ENCODE measurements at regions not wholly inside any gene's neighbourhood (a gene's known extent, or its start where the extent isn't known, plus 50 kb on each side); places are given as distances from the start of the nearest gene placed in this dataset.

DNA sequence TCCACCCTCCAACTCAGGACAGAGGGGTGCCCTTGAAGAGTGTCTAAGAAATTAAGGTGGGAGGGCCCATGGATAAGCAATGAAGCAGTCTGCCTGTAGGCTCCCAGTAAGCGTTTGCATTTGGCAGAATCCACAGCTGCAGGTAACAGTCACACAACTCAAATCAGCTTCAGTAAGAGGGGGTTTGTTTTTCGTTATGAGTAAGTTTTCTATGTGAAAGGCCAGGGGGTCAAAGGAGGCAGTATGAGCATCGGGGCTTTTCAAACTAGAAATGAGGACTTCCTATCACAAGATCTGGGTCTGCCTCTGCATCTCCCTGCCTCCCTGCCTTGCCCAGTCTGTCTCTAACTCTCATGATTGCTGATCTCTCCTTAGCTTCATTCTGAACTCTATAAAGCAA is 128.1 kb upstream of the CCL2 start:
- DNase-seq, result no peak
- intact Hi-C loops (cut with DNase I), result no loop called here
- no peak for ATAC-seq (ENCODE audit: poor library complexity)

DNA sequence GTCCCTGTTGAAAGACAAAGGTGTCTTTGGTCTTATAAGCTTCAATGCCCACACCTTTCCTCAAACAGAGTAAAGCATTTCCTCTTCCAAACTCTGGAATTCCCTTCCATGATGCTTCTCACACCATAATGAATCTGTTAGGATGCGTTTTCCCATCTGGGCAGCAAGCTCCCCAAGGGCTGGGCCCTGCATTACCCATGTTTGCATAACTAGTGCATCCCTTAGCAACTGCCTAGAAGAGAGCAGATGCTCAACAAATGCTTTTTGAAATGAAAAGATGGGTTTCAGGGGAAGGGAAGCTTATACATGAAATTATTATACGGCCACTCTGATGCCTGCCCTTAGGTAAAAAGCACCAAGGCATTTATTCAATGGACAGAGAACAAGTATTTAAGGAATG is 124.5 kb upstream of the CCL2 start:
- intact Hi-C loops (cut with DNase I), result no loop called here
- DNase-seq (no peak), ATAC-seq (ENCODE audit: poor library complexity) (no peak)

DNA sequence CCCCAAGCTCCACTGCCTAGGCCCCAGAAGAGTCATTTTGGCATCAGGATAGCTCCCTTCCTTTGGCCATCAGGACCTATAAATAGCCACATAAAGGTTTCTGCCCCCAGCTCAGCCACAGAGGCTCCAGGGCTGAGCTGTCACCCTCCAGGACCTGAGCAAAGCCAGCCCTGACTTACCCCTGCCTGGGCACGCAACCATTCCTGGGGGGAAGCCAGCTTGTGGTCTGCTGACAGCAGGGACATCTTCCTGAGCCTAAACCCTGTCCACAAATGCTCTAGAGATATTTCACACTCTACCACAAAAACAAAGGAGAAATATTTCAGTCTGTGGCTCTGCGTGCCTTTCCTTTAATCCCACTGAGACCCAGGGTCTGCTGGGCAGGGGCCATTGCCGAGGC is 123.7 kb upstream of the CCL2 start:
- DNase-seq (peak; percentile 80), ATAC-seq (ENCODE audit: poor library complexity) (peak; percentile 89)
- intact Hi-C loops (cut with DNase I), result no loop called here

DNA sequence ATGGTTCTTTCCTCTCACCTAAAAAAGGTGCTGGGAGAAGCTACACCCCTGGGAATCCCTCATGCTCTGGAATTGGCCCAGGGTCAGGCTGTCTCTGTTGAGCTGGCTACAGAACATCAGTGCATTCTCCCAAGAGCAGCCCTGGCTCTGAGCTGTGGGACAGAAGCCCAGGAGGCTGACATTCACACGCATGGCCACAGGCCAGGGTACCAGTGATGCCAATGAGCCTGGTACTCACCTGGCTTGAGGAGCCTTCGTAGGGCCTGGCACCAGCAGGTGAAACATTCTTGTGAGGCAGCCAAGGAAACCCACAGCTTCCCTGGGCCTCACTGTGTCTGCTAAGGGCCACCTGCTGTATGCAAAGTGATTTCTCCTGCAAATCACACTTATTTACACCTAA is 121.7 kb upstream of the CCL2 start:
- peak; percentile 91 for ATAC-seq (ENCODE audit: poor library complexity)
- DNase-seq, result peak; percentile 81
- intact Hi-C loops (cut with DNase I), result no loop called here

DNA sequence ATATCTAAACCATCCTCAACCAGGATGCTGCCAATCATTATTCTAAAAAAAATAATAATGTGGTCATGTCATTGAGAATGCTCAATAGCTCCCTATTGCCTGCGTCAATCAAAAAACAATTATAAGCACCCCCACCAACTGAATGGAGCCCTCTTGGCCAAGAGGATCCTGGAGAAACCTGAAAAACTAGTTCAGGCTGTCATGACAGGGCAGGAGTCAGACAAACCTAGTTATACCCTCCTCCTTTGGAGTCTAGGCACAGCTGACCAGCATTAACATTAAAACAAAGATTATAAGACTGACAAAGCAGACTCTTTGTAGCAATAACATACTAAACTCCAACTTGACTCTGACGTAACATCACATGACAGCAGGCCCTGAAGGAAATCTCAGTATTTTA is 119.2 kb upstream of the CCL2 start:
- intact Hi-C loops (cut with DNase I), result no loop called here

DNA sequence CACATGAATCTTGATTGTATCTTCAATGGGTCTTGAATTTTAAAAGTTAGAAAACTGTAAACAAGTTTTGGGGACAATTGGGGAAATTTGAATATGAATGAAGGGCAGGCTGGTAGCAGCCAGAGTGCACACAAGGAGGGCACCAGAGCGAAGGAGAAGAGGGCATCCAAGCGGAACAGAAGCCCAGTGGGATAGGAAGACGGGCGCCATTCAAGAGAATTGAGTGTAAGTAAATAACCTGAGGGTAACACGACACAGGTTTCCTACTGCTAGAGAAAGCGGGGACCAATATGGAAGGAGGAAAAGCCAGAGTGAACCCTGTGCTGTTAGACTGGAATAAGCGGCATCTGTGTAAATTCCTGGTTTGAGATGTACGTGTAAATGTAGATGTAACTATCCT is 115.1 kb upstream of the CCL2 start:
- ATAC-seq (ENCODE audit: poor library complexity), result no peak
- DNase-seq, result no peak
- intact Hi-C loops (cut with DNase I), result no loop called here

More for the DNA sequence above, 119.2 kb upstream of the CCL2 start:
- ATAC-seq (ENCODE audit: poor library complexity), result no peak
- DNase-seq, result no peak

DNA sequence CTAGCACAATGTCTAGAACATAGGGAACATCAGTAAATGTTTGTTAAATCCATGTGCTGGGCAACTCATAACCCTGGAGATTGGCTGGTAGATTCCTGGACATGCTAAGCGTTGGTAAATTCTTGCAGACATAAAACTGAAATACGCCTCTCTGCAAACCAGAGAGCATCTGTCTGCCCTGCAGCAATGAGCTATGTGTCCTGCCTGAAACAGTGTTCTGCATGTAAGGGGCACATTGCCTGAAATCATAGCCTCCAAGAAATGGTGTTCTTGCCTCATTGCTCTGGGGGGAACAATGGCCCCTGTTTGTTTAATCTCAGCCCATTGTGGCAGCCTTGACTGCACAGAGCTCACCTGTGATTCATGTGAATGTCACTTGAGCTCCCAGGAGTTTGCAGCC is 113.5 kb upstream of the CCL2 start:
- DNase-seq (no peak), ATAC-seq (ENCODE audit: poor library complexity) (no peak)
- intact Hi-C loops (cut with DNase I), result no loop called here

DNA sequence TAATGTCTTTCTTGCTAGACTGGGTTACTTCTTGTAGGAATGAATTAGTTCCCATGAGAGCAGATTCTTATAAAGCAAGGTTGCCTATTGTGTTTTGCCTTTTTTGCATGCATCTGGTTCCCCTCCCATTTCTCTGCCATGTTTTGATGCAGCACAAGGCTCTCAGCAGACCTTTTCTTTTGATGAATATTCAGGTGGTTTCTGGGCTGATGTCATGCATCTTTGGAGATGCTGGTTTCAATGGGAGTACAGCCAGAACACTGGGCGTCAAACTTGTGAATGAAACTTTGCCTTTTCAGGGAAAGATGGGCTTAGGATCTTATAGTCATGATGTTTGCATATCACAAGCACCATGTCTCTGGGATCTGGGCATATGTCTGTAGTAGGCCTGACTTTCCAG is 111.7 kb upstream of the CCL2 start:
- ATAC-seq (ENCODE audit: poor library complexity) (no peak), DNase-seq (no peak)
- intact Hi-C loops (cut with DNase I), result no loop called here

DNA sequence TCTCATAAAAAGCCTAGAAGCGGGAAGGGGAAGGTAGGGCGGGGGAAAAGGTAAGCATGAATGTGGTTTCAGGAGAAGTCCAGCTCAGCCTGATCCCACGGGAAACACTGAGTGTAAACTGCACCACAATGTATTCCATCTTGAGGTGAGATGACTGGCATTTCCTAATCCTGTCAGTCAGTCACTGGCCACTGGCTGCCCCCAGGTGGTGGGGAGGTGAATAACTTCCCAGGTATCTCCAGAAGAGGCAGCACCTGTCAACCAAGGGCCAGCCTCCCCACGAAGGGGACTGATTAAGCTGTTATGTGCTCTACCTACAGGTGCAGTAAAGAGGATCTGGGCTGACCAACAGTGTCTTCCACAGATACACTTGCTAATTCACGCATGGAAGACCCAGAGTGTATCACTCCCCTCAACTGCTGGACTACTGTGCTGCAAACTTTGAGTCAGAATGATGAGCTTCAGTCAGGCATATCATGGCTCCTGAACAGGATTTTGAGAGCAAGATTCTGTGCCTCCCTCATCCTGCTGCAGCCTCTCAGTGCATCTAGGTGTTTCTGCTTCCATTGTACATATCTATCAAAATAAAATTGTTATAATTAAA is 108.5 kb upstream of the CCL2 start:
- DNase-seq, result peak; percentile 53
- intact Hi-C loops (cut with DNase I), result loop anchor here (2.0 to 5.0 kb wide), 2 partner anchors 64 to 220 kb away; no protein-coding TSS in a partner anchor
- ATAC-seq (ENCODE audit: poor library complexity), result peak; percentile 75

DNA sequence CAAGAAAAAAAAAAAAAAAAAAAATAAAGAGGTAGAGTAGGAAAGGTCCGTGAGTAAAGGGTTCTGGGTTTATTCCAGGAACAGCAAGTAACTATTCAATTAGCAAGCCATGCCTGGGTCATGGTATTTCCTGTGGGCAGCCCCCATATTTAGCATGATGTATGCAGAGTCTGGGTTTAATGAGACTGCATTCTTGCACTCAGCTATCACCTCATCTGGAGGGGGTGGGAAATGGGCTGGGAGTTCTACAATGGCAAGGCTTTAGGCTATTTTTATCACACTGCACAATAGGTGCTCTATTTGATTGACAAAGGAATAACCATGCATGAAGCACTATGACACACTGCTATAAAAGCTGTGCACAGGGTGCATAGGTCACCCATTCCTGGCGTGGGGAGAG is 104.0 kb upstream of the CCL2 start:
- DNase-seq, result no peak
- ATAC-seq (ENCODE audit: poor library complexity), result no peak
- intact Hi-C loops (cut with DNase I), result no loop called here

DNA sequence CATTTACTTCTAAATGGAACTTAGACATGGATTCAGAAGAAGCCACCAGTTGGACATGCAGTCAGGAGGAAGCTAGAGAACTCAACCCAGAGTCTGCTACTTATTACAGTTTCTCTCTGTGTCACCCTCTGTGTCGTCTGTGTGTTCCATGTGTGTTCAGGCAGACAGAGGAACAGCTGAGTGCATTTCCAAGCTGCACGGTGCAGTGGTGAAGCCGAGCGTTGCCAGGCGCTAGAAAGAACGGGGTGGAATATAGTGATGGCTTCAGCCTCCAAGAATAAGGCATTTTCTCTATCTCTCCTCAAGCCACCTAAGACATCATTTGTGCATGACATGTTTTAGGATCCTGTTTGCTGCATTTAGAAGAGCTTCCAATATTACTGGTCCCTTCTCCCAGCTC is 101.1 kb upstream of the CCL2 start:
- ATAC-seq (ENCODE audit: poor library complexity) (no peak), DNase-seq (no peak)
- intact Hi-C loops (cut with DNase I), result no loop called here

DNA sequence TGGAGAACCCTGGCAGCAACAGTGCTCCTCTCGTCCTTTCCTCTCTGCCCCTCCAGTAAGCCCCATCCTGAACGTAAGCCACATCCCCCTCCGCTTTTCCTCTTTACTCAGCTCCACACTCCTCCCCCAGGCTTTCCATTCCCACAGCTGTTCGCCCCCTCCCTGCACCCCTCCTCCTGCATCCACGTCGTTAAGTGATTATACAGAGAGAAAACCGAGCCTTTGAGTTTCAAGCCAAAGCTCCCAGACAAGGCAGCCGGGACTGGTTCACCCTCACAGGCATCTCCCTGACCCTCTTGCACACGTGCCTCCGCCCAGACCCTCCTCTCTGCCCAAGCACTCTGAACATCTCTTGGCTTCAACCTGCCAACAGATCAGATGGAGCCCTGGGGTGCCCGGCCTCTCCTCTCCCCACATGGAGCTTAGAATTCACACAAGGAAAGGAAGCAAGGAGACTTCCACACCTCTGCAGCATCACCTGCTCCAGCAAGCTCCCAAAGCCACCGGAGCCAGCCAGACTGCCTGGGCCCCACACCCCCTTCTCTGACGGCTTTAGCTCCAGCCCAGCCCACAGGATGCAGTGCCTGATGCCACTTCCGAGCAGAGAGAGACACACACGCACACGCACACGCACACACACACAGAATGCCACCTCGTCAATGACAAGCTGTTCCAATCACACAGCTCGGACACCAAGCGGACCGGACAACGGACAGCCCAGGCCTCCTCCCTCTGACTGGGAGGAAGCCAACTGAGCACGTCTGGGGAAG is 99.9 kb upstream of the CCL2 start:
- intact Hi-C loops (cut with DNase I), result no loop called here
- no peak for ATAC-seq (ENCODE audit: poor library complexity)
- no peak for DNase-seq

DNA sequence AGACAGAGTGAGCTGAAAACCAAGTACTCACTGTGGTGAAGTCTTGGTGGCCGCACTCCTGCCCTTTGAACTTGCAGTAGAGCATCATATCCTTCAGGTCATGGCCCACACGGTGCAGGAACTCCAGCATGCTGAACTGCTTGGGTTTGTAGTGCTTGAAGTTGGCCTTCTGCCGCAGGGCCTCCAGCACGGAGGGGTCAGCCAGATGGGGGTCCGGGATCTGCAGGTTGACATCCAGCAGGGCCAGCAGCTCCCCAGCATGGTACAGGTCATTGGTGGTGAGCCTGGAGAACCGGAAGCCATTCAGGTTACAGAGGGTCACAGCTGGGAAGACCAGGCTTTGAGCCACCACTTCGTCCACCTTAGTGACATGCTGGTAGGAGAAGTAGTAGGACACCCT is 99.1 kb upstream of the CCL2 start:
- ATAC-seq (ENCODE audit: poor library complexity), result no peak
- intact Hi-C loops (cut with DNase I), result no loop called here
- DNase-seq, result no peak

DNA sequence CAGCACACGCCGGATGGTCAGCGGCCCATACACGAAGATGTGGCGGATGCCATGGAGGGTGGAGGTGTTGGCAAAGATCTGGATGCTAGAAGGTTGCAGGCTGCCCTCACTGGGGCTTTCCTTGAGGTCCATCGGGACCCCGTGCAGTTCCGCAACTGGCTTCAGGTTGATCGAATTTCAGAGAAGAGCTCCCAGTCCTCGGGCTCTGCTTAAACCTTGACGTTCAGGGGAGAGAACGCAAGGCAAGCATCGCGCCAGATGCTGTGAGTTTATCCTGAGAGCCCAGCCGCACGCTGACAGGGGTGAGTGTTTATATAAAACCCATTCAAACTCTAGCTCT is 98.7 kb upstream of the CCL2 start:
- intact Hi-C loops (cut with DNase I), result no loop called here
- ATAC-seq (ENCODE audit: poor library complexity) (no peak), DNase-seq (no peak)

DNA sequence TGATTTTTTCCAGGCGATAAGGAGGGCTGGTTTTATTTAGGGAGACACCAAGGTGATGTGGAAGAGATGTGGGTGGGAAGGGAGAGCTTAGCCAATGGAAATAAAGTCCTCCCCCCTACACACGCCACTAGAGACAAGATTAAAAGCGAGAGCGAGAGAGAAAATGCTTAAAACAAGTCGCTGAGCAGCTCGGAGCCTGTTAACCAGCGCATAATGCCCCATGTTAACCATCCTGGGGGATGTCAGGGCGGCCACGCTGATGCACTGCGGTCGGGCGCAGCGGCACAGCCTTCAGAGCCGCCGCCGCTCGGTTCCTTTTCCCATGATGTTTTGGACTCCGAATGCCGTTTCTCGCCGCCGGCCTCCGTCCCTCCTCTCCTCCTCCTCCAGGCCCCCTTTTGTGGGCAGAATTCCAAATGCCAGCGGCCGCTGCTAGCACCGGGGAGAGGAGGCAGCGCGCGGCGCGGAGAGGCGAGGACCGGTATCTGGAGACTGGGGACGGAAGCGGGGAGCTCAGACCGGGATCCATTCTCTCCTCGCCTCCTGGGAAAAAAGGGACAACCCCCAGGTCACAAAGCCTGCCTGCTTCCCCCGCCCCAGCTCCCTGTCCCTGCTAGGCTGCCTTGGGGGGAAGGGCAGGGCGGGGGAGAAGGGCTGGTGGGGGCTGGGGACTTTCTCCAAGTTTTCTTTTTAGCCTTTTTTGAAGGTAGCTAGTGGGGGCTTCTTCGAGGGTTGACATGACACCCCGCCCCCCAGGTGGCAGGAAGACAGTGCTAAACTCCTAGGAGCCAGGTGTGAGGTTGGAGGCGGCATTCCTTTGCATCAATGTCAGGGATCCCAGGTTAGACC is 98.1 kb upstream of the CCL2 start:
- DNase-seq (no peak), ATAC-seq (ENCODE audit: poor library complexity) (no peak)
- intact Hi-C loops (cut with DNase I), result no loop called here

DNA sequence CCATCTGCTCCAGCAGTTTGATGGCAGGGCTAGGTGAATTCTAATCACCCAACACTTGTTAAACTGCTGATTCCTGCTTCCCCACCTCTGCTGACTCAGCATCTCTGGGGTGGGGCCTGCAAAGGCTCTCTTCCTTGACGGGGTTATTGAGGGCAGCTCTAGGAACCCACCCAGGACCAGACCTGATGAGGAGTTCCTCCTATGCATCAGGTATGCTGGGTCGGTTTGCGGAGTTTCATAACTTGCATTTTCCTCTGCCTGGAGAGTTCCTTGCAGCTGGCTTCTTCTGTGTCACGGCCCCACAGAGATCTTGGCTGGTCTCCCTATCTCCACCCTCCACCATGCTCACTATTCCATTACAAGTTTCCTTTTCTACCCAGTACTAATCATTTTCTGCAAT is 93.4 kb upstream of the CCL2 start:
- no peak for DNase-seq
- no peak for ATAC-seq (ENCODE audit: poor library complexity)
- intact Hi-C loops (cut with DNase I), result loop anchor here (5.0 kb wide), 1 partner anchor 239 kb away; no protein-coding TSS in a partner anchor

DNA sequence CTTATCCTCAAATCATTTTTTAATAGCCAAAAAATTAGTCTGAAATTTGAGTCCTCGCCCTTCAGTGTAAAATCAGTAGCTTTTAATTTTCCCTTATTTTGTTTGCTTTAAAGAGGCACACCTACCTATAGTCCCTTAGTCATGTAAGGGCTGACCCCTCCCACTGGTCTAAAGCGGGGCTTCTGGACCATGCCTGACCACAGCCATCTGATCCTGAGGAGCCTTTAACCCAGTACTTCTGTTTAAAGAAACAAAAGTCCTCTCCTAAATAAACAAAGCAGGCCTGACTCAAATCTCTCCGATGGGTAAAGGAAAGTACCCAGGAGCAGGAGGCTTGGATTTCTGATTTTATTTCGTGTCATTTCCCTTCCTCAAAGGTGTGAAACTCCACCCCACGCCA is 92.0 kb upstream of the CCL2 start:
- DNase-seq (no peak), ATAC-seq (ENCODE audit: poor library complexity) (no peak)
- intact Hi-C loops (cut with DNase I), result loop anchor here (5.0 kb wide), 1 partner anchor 241 kb away; no protein-coding TSS in a partner anchor

DNA sequence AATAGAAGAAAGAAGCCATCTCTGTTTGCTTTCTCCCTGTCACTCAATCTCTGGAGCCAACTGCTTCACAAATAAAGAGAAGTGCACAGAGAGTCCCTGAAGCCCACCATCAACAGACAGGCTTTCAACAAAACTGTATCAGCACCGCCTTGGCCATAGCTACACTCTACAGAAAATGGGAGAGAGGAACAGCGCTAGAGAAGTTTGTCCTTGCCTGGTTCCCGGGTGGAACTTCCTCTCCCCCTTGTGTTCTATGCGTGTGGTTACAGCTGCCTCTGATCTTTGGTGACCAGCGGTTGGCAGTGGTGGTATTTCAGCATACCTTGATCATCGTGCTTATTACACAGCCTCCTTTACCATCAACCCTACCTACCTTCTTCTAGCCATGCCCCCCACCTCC is 91.4 kb upstream of the CCL2 start:
- intact Hi-C loops (cut with DNase I), result loop anchor here (5.0 kb wide), 1 partner anchor 241 kb away; no protein-coding TSS in a partner anchor
- no peak for ATAC-seq (ENCODE audit: poor library complexity)
- no peak for DNase-seq

DNA sequence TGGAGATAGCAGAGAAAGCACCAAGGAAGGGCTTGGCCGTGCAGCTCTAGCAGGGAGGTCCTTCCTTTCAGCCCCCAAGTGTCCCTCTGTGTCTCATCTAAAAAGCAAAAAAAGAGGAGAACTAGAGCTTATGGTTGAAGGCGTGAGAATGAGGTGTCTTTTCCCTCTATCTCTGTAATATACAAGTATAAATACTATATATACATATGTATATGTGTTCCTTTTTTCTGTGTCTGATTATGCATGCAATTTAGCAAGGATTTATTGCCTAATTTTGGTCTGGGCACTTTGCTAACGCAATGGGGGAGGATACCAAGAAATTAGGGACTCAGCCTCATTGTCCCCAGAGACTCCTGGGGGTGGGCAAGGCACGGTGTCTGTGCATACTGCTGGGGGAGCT is 90.2 kb upstream of the CCL2 start:
- DNase-seq (no peak), ATAC-seq (ENCODE audit: poor library complexity) (no peak)
- intact Hi-C loops (cut with DNase I), result loop anchor here (5.0 kb wide), 1 partner anchor 243 kb away; no protein-coding TSS in a partner anchor

DNA sequence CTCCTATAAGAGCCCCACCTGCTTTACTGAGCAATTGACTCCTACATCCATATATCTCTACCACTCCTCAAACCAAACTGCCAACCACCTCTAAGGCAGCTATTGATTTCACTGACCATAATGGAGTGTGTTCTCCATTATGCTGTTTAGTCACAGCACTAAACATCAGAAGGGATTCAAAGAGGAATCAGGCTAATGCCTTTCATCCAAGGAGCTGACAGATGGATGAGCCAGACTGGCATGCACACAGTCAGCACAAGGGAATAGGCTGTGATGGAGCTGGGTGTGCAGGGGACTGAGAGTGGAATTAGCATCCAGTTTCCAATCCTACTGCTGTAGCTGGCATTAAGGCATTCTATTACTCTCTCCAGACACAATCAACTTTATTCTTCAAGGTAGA is 88.7 kb upstream of the CCL2 start:
- no peak for DNase-seq
- intact Hi-C loops (cut with DNase I), result no loop called here
- no peak for ATAC-seq (ENCODE audit: poor library complexity)

Data from Right ventricle myocardium superior (tissue), 1 donor.